HEK293 (cell line): ENCODE measurements at regions not wholly inside any gene's neighbourhood (a gene's known extent, or its start where the extent isn't known, plus 50 kb on each side); places are given as distances from the start of the nearest gene placed in this dataset.

ENCODE experiments used
- CTCF ChIA-PET: fragments of 350-600 bp; formaldehyde crosslinking; extraction: SDS; loops from one replicate; lab custom pipeline; 2021; ENCODE audit warnings: antibody characterized with exemption; lab: Yijun Ruan, JAX
- POLR2A ChIA-PET: fragments of 300-600 bp; formaldehyde crosslinking; extraction: SDS; loops from one replicate; lab custom pipeline; 2020; ENCODE audit warnings: antibody characterized with exemption, inconsistent platforms; lab: Yijun Ruan, JAX
- H3K27ac ChIP-seq: fragments of 200-500 bp; sonication (Bioruptor generic); 2 replicates; pipeline ENCODE4 v1.5.1; 2014; ENCODE audit warnings: low read depth, low read length, control low read depth, inconsistent platforms; ENCODE audit errors: extremely low read depth
- H3K36me3 ChIP-seq, 2 experiments: fragments of 200-500 bp in 1 of 2; sonication (Bioruptor generic) in 1 of 2; 1 replicate in 1 of 2; 2 replicates in 1 of 2; pipeline ENCODE4 v1.5.1; 2014 to 2017; ENCODE audit warnings: inconsistent platforms in 2 of 2, low read length in 2 of 2; ENCODE audit not compliant: control insufficient read depth in 2 of 2, insufficient read depth in 1 of 2
- H3K4me1 ChIP-seq: fragments of 200-500 bp; sonication (Bioruptor generic); 2 replicates; pipeline ENCODE4 v1.5.1; 2014; ENCODE audit warnings: mild to moderate bottlenecking, low read length, inconsistent platforms; ENCODE audit not compliant: control insufficient read depth, insufficient read depth
- H3K4me3 ChIP-seq: 2 replicates; pipeline ENCODE4 v1.5.1; 2011; ENCODE audit warnings: low read depth, mild to moderate bottlenecking, control low read depth, low read length, moderate library complexity
- H3K9me3 ChIP-seq: fragments of 200-500 bp; sonication (Bioruptor generic); 2 replicates; pipeline ENCODE4 v1.5.1; 2014; ENCODE audit warnings: low read depth, low read length, inconsistent platforms; ENCODE audit not compliant: control insufficient read depth, insufficient read depth
- HOXC10 ChIP-seq: sonication (generic); formaldehyde crosslinking; IDR thresholded peaks from 2 replicates; pipeline ENCODE4 v1.8.1; 2023; ENCODE audit warnings: mild to moderate bottlenecking, missing genetic modification reagents
- KLF8 ChIP-seq: fragments of 450-650 bp; formaldehyde crosslinking; IDR thresholded peaks from 2 replicates; pipeline ENCODE4 v1.5.1; 2016; ENCODE audit warnings: missing biosample characterization, missing genetic modification characterization
- MYNN ChIP-seq: fragments of 450-650 bp; formaldehyde crosslinking; IDR thresholded peaks from 2 replicates; pipeline ENCODE4 v1.5.1; 2016; ENCODE audit warnings: missing biosample characterization, missing genetic modification characterization, borderline replicate concordance
- SCRT1 ChIP-seq: fragments of 450-650 bp; formaldehyde crosslinking; IDR thresholded peaks from 2 replicates; pipeline ENCODE4 v1.5.1; 2016; ENCODE audit warnings: missing biosample characterization, missing genetic modification characterization, borderline replicate concordance
- ZNF18 ChIP-seq: fragments of 450-650 bp; formaldehyde crosslinking; IDR thresholded peaks from 2 replicates; pipeline ENCODE4 v1.5.1; 2016; ENCODE audit warnings: missing biosample characterization, missing genetic modification characterization
- ZNF26 ChIP-seq: fragments of 450-650 bp; formaldehyde crosslinking; IDR thresholded peaks from 2 replicates; pipeline ENCODE4 v1.5.1; 2016; ENCODE audit warnings: missing biosample characterization, missing genetic modification characterization
- ZNF426 ChIP-seq: fragments of 450-650 bp; formaldehyde crosslinking; IDR thresholded peaks from 2 replicates; pipeline ENCODE4 v1.5.1; 2017; ENCODE audit warnings: missing biosample characterization, missing genetic modification characterization, mild to moderate bottlenecking, inconsistent platforms, moderate library complexity
- ZNF544 ChIP-seq: fragments of 450-650 bp; formaldehyde crosslinking; IDR thresholded peaks from 2 replicates; pipeline ENCODE4 v1.5.0; 2017; ENCODE audit warnings: missing biosample characterization, missing genetic modification characterization
- ZNF660 ChIP-seq: fragments of 450-650 bp; IDR thresholded peaks from 2 replicates; pipeline ENCODE4 v1.5.1; 2018; ENCODE audit warnings: missing biosample characterization, mild to moderate bottlenecking, missing genetic modification characterization
- ZNF677 ChIP-seq: fragments of 450-650 bp; IDR thresholded peaks from 2 replicates; pipeline ENCODE4 v1.5.0; 2018; ENCODE audit warnings: missing biosample characterization, mild to moderate bottlenecking, missing genetic modification characterization, moderate library complexity
- ZNF704 ChIP-seq: fragments of 450-650 bp; formaldehyde crosslinking; IDR thresholded peaks from 2 replicates; pipeline ENCODE4 v1.5.1; 2016; ENCODE audit warnings: missing biosample characterization, missing genetic modification characterization
- ZSCAN4 ChIP-seq: fragments of 450-650 bp; formaldehyde crosslinking; IDR thresholded peaks from 2 replicates; pipeline ENCODE4 v1.5.1; 2017; ENCODE audit warnings: missing biosample characterization, missing genetic modification characterization
- ZSCAN5A ChIP-seq: fragments of 450-650 bp; formaldehyde crosslinking; IDR thresholded peaks from 2 replicates; pipeline ENCODE4 v1.5.1; 2016; ENCODE audit warnings: missing biosample characterization, missing genetic modification characterization

- H3K27ac ChIP-seq: no peak overlapping the region
- TF ChIP-seq ZNF660 (tag by site-specific recombination): no peak
- no peak for TF ChIP-seq SCRT1
- no peak for TF ChIP-seq ZNF426 (tag by site-specific recombination)
- TF ChIP-seq ZNF544 (tag by site-specific recombination): no peak
- TF ChIP-seq MYNN (tag by site-specific recombination): no peak
- TF ChIP-seq ZNF704 (tag by site-specific recombination): no peak
- TF ChIP-seq HOXC10 (CRISPR knock-in tag): no peak
- CTCF ChIA-PET: no interaction called here
- H3K4me1 ChIP-seq: peaks cover 19% of the 10 kb centered on the region
- POLR2A ChIA-PET: no interaction called here
- no peaks in the 10 kb centered on the region for H3K36me3 ChIP-seq
- no peak overlapping the region for H3K4me3 ChIP-seq
- H3K9me3 ChIP-seq: no peaks in the 10 kb centered on the region
Observed at GRCh38 chr12:46458500-46459102, 86.0 kb upstream of the SLC38A2 start.

GRCh38 chr12:46457958-46458357, 85.4 kb upstream of the SLC38A2 start:
- ChIA-PET CTCF (no interaction called here), POLR2A (no interaction called here)
- Histone ChIP-seq H3K9me3 (no peaks in the 10 kb centered on the region), H3K4me3 (no peak overlapping the region), H3K27ac (no peak overlapping the region), H3K36me3 (no peaks in the 10 kb centered on the region), H3K4me1 (peaks cover 19% of the 10 kb centered on the region)
- TF ChIP-seq ZNF677 (no peak), ZSCAN5A (tag by site-specific recombination) (no peak), ZNF18 (tag by site-specific recombination) (no peak), ZNF26 (tag by site-specific recombination) (no peak), KLF8 (tag by site-specific recombination) (no peak), ZSCAN4 (no peak)
